ENCODE measurements at regions not wholly inside any gene's neighbourhood (a gene's known extent, or its start where the extent isn't known, plus 50 kb on each side); places are given as distances from the start of the nearest gene placed in this dataset.

GRCh38 chr6:22956029-22956681 is 386.8 kb downstream of the HDGFL1 start:
- no peak overlapping the region for H3K56ac ChIP-seq (ENCODE audit: extremely low read depth, insufficient read depth, low read length)
- H4K20me1 ChIP-seq (ENCODE audit: insufficient read depth, low read length): no peaks in the 10 kb centered on the region
- no peak overlapping the region for H3K4me2 ChIP-seq (ENCODE audit: low read depth, low read length)
- peak overlapping the region; percentile 98 for H4K5ac ChIP-seq (ENCODE audit: low read depth, low read length)
- WGBS, 2 experiments (ENCODE audit: extremely low coverage in 2 of 2, insufficient read length in 1 of 2): 0% methylated on average over 1 of the region's 6 CpGs; no CpG with 5 or more reads in 1 of the 2 experiments
- H4K8ac ChIP-seq (ENCODE audit: low read depth in 2 of 2, low read length in 2 of 2): peak overlapping the region in 1 of 2 experiments; percentile 80; a peak in 1 of 4 replicates
- H3K14ac ChIP-seq (replicated peaks; ENCODE audit: low read depth, low read length): no peak overlapping the region
- dilution Hi-C loops (cut with HindIII; ENCODE audit: low sequenced_read_pairs, unreplicated experiment) (no loop called here), in situ Hi-C loops (cut with MboI; ENCODE audit: low sequenced_read_pairs) (no loop called here), intact Hi-C loops (cut with micrococcal nuclease) (loop anchor here (5.0 to 10.0 kb wide), 2 partner anchors 459 to 491 kb away; no protein-coding TSS in a partner anchor)
- H3K18ac ChIP-seq (ENCODE audit: low read depth, low read length): peak overlapping the region; percentile 95
- H3K9me1 ChIP-seq (ENCODE audit: insufficient read depth, low read length): no peaks in the 10 kb centered on the region
- no peak overlapping the region for H3K27ac ChIP-seq (ENCODE audit: insufficient read depth, low read length)
- H2BK15ac ChIP-seq (ENCODE audit: low read depth, low read length): peak overlapping the region; percentile 21; the same call in 1 of the 3 replicates
- BruUV-seq (replicated peaks): no TSS peak
- H2AK5ac ChIP-seq (ENCODE audit: low read depth, low read length): no peak overlapping the region
- H4K91ac ChIP-seq (ENCODE audit: insufficient read depth, low read depth, low read length): no peak overlapping the region; the same call in 1 of the 2 replicates
- H2AFZ ChIP-seq (replicated peaks; ENCODE audit: low read length, poor library complexity): no peak overlapping the region
- H3K9me3 ChIP-seq (ENCODE audit: control insufficient read depth, insufficient read depth, low read length): no peaks in the 10 kb centered on the region
- peaks cover 8% of the 10 kb centered on the region for H3K4me1 ChIP-seq (ENCODE audit: control insufficient read depth, insufficient read depth, low read length)
- POLR2A ChIA-PET (ENCODE audit: unreplicated experiment): no interaction called here
- H3K79me1 ChIP-seq (ENCODE audit: low read depth in 1 of 2, low read length in 2 of 2): no peaks in the 10 kb centered on the region
- ATAC-seq (ENCODE audit: low read depth) (no peak), DNase-seq (no peak)
- H3K4ac ChIP-seq (ENCODE audit: low read depth, low read length): no peak overlapping the region
- H2BK120ac ChIP-seq (ENCODE audit: low read depth, low read length): no peak overlapping the region
- H3K4me3 ChIP-seq (ENCODE audit: insufficient read depth, low read depth, low read length): no peak overlapping the region
- H3K9ac ChIP-seq (ENCODE audit: low read depth, low read length): 0 out of 2 replicates have a peak overlapping the region, but pooled peaks have one; percentile 20
- no peak for TF ChIP-seq CEBPB (IDR thresholded peaks at IDR 0.05; ENCODE audit: low read depth, low read length)
- no peak for TF ChIP-seq RAD21 (IDR thresholded peaks at IDR 0.05; ENCODE audit: low read length)
- TF ChIP-seq CHD1 (IDR thresholded peaks at IDR 0.05; ENCODE audit: low read depth, low read length): no peak
- TF ChIP-seq RCOR1 (IDR thresholded peaks at IDR 0.05; ENCODE audit: insufficient replicate concordance, low read length): no peak
- TF ChIP-seq MXI1 (IDR thresholded peaks at IDR 0.05; ENCODE audit: borderline replicate concordance, low read depth, low read length): no peak
- no peak for TF ChIP-seq FOS (IDR thresholded peaks at IDR 0.05; ENCODE audit: low read depth, low read length)
- no peaks in the 10 kb centered on the region for H3K36me3 ChIP-seq (ENCODE audit: control insufficient read depth, insufficient read depth, low read length)
- H3K23ac ChIP-seq (ENCODE audit: low read depth, low read length): no peak overlapping the region
- H2BK5ac ChIP-seq (ENCODE audit: low read depth, low read length, poor library complexity, severe bottlenecking): peak overlapping the region; percentile 97
- no peak overlapping the region for H2BK20ac ChIP-seq (ENCODE audit: low read depth, low read length)
- H3K27me3 ChIP-seq (ENCODE audit: control insufficient read depth, insufficient read depth, low read length): no peaks in the 10 kb centered on the region
- CTCF ChIA-PET: no interaction called here
- no peak overlapping the region for H2AK9ac ChIP-seq (replicated peaks; ENCODE audit: low read depth, low read length, poor library complexity)
